ENCODE measurements at regions not wholly inside any gene's neighbourhood (a gene's known extent, or its start where the extent isn't known, plus 50 kb on each side); places are given as distances from the start of the nearest gene placed in this dataset.

GRCh38 chr3:35144011-35144410 lies 495.3 kb upstream of the ARPP21 start:
- TF ChIP-seq POLR2AphosphoS5 (IDR thresholded peaks at IDR 0.05; ENCODE audit: low read depth) (no peak), CREB1 (CRISPR knock-in tag; IDR thresholded peaks at IDR 0.05; ENCODE audit: low read depth) (no peak), EZH2 (IDR thresholded peaks at IDR 0.05; ENCODE audit: low read depth, unreplicated experiment) (no peak)
- TF ChIP-seq, protein P1, sequence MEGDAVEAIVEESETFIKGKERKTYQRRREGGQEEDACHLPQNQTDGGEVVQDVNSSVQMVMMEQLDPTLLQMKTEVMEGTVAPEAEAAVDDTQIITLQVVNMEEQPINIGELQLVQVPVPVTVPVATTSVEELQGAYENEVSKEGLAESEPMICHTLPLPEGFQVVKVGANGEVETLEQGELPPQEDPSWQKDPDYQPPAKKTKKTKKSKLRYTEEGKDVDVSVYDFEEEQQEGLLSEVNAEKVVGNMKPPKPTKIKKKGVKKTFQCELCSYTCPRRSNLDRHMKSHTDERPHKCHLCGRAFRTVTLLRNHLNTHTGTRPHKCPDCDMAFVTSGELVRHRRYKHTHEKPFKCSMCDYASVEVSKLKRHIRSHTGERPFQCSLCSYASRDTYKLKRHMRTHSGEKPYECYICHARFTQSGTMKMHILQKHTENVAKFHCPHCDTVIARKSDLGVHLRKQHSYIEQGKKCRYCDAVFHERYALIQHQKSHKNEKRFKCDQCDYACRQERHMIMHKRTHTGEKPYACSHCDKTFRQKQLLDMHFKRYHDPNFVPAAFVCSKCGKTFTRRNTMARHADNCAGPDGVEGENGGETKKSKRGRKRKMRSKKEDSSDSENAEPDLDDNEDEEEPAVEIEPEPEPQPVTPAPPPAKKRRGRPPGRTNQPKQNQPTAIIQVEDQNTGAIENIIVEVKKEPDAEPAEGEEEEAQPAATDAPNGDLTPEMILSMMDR (conservative IDR thresholded peaks at IDR 0.05; ENCODE audit: low read depth in 2 of 2) = no peak
- TF ChIP-seq, protein P2, sequence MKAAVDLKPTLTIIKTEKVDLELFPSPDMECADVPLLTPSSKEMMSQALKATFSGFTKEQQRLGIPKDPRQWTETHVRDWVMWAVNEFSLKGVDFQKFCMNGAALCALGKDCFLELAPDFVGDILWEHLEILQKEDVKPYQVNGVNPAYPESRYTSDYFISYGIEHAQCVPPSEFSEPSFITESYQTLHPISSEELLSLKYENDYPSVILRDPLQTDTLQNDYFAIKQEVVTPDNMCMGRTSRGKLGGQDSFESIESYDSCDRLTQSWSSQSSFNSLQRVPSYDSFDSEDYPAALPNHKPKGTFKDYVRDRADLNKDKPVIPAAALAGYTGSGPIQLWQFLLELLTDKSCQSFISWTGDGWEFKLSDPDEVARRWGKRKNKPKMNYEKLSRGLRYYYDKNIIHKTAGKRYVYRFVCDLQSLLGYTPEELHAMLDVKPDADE (IDR thresholded peaks at IDR 0.05) = no peak

All from GM23338 (cell line).